Epithelial cell of esophagus (primary cell): ENCODE measurements at regions not wholly inside any gene's neighbourhood (a gene's known extent, or its start where the extent isn't known, plus 50 kb on each side); places are given as distances from the start of the nearest gene placed in this dataset.
"Not testable (repeated sequence)": the region's sequence is repeated elsewhere in the genome, so short reads cannot be mapped to it uniquely, and the experiment has no call there.

Experiments
- DNase-seq: peaks from one replicate; pipeline ENCODE4 v3.0.0; 2010; ENCODE audit warnings: low read depth
- H3K4me3 ChIP-seq: 2 replicates; pipeline ENCODE4 v1.5.1; 2011; ENCODE audit warnings: mild to moderate bottlenecking, low read length, control low read depth
- TF ChIP-seq, protein P1 (sequence below): IDR thresholded peaks from 2 replicates; pipeline ENCODE4 v1.5.1; 2011; ENCODE audit warnings: low read depth, mild to moderate bottlenecking, low read length, control low read depth, inconsistent platforms; ENCODE audit not compliant: insufficient read depth; ENCODE audit errors: missing control alignments

GRCh38 chr1:8133190-8133589, 107.1 kb upstream of the ERRFI1 start:
- no peak overlapping the region for H3K4me3 ChIP-seq
- DNase-seq, result no peak
- TF ChIP-seq, protein P1, sequence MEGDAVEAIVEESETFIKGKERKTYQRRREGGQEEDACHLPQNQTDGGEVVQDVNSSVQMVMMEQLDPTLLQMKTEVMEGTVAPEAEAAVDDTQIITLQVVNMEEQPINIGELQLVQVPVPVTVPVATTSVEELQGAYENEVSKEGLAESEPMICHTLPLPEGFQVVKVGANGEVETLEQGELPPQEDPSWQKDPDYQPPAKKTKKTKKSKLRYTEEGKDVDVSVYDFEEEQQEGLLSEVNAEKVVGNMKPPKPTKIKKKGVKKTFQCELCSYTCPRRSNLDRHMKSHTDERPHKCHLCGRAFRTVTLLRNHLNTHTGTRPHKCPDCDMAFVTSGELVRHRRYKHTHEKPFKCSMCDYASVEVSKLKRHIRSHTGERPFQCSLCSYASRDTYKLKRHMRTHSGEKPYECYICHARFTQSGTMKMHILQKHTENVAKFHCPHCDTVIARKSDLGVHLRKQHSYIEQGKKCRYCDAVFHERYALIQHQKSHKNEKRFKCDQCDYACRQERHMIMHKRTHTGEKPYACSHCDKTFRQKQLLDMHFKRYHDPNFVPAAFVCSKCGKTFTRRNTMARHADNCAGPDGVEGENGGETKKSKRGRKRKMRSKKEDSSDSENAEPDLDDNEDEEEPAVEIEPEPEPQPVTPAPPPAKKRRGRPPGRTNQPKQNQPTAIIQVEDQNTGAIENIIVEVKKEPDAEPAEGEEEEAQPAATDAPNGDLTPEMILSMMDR, result no peak

- H3K4me3 ChIP-seq, result no peak overlapping the region
- TF ChIP-seq, protein P1, result no peak
- peak; percentile 27 for DNase-seq
Measured at GRCh38 chr1:8127171-8127641, 101.1 kb upstream of the ERRFI1 start.

- no peak for DNase-seq
- H3K4me3 ChIP-seq, result no peak overlapping the region
- TF ChIP-seq, protein P1, result no peak
Measured at GRCh38 chr1:8122477-8123407, 96.6 kb upstream of the ERRFI1 start.

DNA sequence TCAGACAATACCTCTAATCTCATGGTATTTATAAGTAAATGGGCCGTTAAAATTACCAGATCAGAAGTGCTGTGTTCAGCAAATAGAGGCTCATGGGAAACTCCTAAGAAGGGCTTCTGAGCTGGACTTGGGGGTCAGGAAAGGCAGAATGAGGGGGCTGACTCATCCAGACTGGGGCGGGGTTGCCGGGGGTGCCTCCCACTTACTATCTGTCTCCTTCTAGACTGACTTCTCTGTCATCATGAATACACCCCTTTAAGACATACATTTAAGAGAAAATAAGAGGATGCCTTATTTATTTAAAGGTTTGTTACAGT, 96.0 kb upstream of the ERRFI1 start:
- peak; percentile 34 for DNase-seq
- TF ChIP-seq, protein P1, result no peak
- no peak overlapping the region for H3K4me3 ChIP-seq

DNA sequence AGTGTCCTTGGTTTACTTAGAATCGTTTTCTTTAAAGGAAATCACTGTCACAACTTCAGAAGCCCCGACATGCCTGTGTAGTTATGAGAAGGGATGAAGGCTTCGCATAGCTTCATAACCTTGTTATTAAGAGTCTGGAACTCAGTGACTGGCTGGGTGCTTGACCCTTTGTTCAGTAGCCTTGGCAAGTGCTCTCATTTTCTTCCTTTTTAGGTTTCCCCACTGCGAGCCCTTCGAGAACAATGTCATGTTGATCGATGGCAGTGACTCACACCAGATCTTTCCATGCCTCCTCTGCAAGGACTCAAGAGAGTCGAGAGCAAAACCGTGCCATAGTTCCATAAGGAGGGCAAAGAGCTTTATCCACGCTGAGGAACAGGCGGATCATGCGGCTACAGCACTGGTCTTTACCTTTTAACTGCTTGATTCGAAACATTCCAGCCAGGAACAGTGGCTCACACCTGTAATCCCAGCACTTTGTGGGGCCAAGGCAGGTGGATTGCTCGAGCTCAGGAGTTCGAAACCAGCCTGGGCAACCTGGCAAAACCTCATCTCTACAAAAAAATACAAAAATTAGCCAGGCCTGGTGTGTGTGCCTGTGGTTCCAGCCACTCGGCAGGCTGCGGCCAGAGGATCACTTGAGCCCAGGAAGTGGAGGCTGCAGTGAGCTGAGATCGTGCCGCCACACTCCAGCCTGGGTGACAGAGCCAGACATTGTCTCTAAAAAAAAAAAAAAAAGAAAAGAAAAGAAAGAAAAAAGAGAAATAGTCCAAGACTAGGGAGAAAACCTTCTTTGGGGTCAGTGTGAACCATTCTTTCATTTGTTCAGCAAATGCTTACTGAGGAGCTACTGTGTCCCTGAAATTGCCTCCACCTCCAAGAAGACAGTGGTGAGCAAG, 95.4 kb upstream of the ERRFI1 start:
- no peak overlapping the region for H3K4me3 ChIP-seq
- TF ChIP-seq, protein P1, result no peak
- peak; percentile 68 for DNase-seq

- H3K4me3 ChIP-seq, result no peak overlapping the region
- TF ChIP-seq, protein P1, result no peak
- DNase-seq, result peak; percentile 55
Measured at GRCh38 chr1:8120693-8121260, 94.7 kb upstream of the ERRFI1 start.

GRCh38 chr1:8118736-8119135, 92.6 kb upstream of the ERRFI1 start:
- not testable (repeated sequence) for H3K4me3 ChIP-seq, DNase-seq
